DMS53 treated with DMSO at 0.1 percent for 48 hours (cell line): ENCODE measurements at regions not wholly inside any gene's neighbourhood (a gene's known extent, or its start where the extent isn't known, plus 50 kb on each side); places are given as distances from the start of the nearest gene placed in this dataset.

Experiments
- DNase-seq: peaks from one replicate; lab custom pipeline; 2025; ENCODE audit not compliant: unreplicated experiment; lab: John Stamatoyannopoulos, UW

DNA sequence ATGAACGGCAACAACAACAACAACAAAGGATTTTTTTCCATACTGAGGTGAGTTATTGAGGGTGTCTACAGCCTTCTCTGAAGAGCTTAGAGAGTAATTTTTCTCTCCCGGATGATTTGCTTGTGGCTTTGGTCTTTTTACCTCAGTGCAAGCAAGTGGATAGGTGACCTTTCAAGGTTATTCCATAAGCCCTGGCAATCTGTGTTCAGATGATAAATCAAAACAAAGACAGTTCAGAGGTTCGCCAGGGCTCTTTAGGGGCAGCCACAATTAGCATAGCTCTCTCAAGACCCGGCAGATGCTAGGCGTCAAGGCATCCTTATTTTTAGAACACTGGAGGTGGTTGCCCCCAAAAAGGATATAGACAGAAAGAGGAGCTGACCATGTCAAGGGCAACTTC lies 417.9 kb upstream of the C9orf72 start:
- DNase-seq: no peak

DNA sequence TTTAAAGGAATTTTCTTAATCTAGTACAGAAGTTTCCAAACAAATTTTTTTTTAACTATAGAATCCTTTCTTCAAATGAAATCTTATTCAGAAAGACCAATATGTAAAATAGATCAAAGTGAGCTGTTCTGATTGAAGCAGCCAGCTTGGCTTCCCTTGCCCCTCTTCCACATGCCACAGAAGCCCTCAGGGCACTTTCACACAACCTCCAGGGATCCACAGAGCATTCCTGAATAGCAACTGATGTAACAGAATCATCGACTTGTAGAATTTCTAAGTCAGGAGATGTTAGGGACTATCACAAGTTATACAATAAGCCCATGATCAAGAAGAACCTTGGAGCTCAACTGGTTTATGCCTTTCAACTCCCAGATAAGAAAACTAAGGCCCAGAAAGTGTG lies 427.8 kb upstream of the C9orf72 start:
- no peak for DNase-seq

DNA sequence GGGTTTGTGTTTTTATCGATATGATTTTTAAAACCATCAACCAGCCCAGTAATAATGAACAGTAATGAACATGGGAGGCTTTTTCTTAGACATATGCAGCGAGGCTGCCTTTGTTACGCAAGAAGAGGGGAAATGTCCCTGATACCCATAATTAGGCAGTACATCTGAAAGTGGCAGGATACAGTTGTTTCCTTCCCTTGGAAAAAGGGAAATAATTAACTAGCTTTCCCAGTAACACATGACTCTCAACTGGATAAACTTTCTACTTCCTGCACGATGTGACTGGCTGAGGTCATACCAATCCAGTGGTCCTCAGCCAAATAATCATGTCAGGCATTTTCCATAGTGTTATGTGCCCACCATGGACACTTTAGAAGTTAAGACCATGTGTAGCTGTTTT lies 431.6 kb upstream of the C9orf72 start:
- DNase-seq: no peak

DNA sequence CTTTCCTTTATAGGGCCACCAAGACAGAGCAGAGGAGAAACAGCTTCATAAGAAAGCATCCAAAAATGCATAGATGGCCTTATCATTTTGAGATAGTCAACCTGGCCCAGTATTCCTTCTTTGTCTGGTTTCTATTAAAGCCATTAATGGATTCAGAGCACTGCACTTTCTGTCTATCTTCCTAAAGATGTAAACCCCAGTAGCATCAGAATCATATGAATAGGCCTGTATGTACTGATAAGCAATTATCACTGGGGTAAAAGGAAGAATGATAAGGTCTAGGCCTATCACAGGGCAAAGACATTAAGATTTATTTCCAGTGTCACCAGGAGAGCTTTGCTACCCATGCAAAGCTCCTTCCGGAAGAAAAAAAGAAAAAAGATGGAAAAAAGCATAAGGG lies 432.5 kb upstream of the C9orf72 start:
- no peak for DNase-seq

DNA sequence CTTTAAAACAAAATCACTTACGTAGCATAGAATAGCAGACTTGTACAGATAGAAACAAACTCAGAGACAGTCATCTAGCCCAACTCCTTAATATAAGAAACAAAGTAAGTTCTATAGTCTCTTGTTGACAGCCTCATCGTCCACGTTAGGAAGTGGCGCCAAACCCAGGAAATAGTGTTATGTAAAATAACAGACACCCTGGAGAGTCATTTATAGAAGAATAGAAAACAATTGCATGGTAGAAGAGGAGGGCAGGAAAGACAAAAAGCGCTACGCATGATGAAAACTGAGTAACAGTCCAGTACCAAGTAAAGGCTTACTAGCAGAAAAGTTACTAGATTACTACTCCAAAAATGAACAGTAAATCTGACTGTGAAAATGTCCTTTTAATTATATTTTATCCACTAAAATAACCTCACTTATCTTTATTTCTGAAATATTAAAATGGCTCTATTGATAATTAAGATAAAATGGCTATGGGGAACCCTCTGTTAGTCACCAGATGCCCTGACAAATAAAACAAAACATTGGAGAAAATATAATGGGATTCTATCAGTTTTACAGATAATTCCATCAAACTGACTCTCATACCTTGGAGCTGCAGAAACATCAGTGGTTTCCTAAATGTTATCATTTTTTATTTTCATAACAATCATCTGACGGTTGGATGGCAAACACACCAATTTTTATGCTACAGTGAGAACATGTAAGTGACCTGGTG lies 434.0 kb upstream of the C9orf72 start:
- DNase-seq: no peak

DNA sequence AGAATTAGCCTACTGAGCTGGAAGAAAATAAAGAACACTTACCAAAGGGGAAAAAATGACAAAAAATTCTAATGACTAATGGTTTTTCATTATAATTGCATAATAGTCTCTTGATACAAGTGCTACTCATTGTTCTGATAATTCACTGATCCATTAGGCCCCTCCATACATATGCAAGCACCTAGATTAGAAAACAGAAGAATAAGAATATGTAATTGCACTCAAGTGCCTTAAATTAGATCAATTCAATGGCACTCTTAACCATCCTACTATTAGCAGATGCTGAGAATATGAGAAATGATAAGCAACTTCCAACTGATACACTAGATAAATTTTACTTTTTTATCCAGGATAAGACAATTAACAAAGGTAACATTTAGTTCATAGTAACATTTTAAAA lies 440.9 kb upstream of the C9orf72 start:
- no peak for DNase-seq

DNA sequence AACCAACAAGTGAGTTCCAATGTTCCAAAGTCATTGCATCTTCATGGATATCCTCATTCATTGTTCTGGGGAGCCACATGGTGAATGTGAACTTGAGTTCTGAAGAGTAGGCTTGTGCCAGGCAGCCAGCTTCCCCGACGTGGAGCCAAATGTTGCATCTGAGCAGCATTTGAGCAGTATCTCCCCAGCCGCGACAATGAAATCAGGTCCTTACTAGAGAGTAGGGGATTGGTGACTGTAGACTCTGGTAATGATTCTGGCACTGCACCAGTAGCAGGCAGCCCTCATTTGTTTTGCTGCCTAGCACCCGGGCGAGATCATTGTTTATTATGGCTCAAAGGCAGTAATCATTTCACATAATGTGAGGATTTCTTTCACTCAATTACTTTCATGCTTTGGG lies 451.4 kb upstream of the C9orf72 start:
- no peak for DNase-seq

DNA sequence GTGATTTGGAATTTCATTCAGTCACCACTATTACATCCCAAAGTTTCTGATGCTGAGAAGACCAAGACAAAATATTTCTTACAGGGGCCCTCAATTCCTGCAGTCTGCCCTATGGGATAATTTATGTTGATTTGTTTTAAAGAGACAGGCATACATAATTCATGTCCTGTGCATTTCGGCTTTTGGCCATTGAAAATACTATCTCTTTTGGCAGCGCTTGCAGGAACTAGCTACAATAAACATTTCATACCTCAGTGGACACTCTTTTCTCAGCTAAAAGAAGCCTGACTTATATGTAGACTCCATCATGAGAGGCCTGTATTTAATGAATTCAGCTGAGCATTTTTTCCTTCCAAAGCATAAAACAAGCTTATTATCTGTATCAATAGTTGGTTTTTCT lies 451.9 kb upstream of the C9orf72 start:
- no peak for DNase-seq

DNA sequence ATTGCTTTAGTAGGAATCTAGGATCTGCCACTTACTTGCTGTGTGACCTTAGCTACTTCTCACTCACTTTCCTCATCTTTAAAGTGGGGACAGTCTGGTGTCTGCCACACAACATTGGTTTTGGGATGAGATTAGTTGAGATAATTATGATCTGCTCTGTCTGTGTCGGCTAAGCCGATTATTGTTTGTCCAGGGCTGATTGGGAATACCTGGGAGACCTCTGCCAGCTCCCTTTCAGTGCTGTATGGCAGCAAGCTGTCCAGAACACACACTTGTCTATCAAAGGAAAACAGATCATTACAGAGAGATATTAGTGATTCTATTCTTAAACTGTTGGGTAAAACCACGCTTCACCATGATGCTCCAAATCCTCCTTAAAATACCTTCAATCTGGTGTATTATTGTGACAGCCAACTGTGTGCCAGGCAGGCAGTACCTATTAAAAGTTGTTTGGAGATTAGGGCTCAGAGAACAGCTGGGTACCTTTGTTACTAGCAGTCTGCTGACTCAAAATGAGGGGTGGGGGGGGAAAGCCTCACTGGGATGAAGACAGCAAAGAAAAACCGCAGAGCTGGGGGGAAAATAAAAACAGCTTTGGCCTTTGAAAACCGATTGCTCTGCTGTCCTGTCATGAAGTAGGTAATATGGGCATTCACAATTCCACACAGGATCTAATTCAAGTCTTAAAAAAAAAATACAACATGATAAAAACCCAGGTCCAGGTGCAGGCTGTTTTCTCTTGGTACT lies 458.4 kb upstream of the C9orf72 start:
- DNase-seq: no peak

DNA sequence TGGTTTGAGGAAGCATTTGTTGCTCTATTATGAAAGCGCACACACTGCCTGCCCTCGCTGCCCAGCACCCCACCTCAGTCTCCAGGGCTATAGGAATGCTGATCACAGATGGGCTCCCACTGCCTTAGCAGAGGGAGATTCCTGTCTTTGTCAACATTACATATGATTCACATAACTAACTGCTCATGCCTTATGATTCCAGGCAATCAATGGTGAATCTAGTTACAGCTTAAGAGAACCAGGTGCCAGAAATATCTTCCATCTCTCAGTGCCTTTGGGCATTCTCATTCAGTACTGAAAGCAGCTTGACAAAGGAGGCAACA lies 458.9 kb upstream of the C9orf72 start:
- DNase-seq: no peak

DNA sequence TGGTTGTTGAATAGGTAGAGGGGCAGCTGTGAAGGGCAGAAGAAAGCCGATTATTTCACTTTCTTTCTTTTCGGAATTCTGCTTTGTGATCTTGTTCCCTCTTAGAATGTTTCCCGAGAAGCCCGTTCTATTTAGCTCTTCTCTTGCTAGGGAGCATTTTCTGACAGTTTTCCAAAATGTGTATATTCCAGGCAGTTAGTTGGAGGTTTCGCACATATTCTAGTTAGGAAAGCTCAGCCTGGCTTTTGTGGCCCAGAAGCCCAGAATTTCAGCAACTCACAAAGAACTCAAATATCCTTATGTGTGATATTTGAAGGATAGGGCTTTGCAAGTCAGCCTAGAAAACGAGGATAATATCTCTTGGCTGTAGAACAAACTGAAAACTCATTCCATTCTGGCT lies 461.0 kb upstream of the C9orf72 start:
- DNase-seq: no peak

DNA sequence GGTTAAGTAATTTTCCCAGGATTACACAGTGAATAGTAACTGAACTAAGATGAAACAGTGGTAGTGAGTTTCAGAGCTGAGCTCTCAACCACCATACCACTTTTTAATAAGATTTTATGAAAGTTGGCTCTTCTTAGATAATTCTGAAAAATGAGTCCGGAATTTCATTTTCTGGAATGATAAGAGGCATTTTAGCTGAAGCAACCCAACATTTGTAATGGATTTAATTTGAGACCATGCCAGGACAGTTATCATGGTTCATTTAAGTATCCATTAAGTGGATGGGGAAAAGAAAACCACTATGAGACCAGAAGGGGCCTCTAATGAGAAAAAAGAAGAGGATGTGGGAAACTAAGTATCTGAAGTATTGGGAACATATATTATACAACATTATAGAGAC lies 464.7 kb upstream of the C9orf72 start:
- no peak for DNase-seq

DNA sequence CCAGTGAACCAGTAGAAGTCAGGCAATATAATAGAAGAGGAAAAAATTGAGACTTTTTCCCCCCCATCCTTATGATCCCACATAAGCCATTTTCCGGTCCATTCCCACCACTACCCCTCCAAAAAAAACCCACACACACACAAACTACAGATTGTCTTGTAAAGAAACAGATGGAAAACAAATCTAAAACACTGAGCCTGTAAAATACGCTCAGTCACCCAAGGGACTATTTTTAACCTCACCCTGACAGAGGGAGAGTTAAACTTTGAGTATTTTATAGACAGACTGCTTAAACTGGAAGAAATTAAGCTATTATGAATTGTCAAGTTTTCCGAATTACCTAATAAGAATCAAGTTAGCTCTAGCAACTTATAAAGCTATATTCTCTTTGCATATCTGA lies 471.8 kb upstream of the C9orf72 start:
- no peak for DNase-seq

DNA sequence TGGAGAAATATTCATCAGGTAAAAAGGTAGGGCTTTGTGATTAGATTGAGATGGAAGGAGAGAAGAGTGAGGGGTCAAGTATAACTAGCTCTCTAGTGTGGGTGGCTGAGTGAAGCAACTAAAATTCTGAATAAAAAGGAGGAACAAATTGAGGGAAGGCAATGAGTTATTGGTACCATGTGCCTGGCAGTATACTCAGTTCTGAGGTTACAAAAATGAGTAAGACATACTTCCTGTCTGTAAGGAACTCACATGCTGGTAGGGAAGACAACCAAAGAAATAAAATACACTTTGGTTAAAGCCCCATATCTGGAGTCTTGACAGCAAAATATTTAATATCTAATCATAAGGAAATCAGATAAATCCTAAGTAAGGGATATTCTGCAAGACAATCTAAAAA lies 476.8 kb upstream of the C9orf72 start:
- DNase-seq: no peak

DNA sequence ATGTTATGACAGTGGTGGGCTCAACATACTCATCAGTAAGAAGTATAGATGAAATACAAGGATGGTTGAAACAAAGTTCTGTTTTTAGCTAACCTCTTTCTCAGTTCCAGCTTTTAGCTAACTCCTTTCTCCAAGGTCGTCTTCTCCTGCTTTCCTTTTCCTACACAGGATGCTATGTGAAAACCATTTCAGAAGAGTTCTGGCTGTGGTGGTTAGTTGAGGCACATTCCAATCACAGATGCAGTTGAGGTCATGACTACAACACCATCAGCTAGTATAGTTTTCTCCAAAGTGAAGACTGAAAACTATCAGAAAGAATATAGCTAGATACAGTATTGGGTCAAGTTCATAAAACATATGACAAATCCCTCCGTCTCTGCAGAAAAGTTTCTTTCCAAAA lies 477.7 kb upstream of the C9orf72 start:
- DNase-seq: no peak

DNA sequence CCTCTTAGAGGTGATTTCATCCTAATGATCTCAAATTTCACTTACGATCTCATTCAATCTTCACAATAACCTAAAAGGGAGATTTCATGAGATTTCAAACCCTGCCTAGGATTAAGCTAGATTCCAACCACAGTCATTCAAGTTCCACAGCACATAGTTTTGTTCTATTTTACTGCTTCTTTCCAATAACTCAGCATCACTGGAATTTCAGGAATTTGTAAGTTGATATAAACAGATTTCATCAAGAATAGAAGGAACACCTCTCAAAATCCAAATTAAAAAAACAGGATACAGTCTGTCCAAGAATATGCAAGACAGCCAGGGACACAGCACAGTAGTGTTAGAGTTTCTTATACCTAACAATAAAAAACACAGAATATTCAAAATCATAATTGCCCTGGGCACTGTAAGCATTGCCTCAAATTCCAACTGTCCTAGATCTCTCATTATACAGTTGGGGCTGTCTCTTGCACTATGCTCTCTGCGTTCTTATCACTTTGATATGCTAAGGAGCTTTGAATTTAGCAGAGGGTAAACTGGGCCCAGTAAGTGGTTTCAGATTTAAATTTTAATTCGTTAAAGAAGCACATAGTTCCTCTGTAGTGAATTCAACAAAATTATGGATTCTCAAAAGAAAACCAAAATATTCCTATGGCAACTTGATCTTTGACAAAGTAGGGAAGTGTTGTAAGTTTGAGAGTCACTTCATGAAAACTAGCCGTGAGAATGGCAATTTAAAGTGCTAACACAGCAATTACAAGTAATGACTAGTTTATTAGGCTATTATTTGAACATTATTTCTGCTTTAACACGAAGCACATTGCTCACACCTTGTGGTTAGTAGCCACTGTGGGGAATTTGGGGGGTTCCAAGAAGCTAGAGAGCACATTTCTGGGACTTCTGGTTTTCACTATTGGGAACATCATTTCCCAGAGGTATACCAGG lies 478.6 kb upstream of the C9orf72 start:
- DNase-seq: no peak

DNA sequence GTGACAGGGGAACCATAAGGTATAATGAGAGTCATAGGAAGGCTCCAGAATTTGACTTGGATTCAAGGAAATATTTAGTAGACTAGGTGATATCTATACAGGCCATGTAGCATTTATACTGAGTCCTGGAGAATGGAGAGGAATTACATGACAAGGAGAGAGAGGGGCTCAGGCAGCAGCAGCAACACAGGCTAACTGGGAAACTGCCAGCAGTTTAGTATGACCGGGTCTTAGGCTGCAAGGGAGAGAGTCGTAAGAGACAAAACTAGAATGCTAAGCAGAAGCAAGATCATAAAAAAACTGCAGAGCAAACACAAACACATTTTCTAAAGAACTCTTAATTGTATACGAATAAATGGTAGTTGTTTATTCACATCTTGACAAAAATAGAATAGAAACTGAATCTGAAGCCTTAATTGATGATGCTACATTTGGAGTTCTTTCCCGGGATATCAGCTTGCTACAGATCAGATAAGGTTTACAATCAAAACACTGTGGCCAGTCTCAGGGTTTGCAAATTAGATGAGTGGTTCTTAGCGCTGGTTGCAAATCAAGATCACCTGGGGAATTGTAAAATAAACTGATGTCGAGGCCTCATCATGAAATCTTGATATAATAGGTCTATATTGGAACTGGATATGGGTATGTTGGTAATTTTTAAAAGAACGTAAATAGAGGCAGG lies 480.0 kb upstream of the C9orf72 start:
- DNase-seq: no peak

DNA sequence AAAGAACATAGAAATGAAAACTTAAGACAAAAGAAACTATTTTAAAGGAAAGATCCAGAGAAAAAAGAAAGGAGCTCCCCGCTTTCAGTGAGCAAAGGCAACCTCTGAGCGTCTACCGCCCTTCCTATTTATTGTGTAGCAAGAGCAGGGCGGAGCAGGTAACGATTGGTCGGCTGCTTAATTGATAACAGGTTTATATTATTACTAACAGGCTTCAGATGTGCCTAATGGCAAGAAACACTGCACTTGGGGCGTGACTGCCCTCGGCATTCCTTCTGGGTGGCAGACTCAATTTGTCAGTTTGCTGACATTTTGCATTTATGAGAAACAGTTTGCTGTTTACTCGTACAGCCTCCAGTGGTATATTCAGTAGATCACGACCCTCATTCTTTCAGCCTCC lies 482.7 kb upstream of the C9orf72 start:
- no peak for DNase-seq

DNA sequence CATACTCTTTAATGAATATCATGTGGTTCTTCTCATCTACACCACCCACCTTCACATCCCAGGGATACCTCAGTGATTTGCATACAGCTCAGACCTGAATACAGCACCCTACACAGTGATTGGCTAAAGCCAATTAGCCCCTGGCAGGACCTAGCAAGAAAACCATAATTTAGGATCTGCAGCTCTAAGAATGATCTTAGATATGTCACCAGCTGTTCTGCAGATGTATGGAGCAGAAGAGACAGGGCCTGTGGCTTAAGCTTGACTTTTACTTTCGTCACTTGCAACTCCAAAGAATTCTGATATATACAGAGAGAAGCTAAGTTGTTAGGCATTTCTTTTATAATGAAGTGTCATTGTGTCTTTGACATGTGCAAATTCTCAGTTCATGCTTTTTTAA lies 483.2 kb upstream of the C9orf72 start:
- no peak for DNase-seq

DNA sequence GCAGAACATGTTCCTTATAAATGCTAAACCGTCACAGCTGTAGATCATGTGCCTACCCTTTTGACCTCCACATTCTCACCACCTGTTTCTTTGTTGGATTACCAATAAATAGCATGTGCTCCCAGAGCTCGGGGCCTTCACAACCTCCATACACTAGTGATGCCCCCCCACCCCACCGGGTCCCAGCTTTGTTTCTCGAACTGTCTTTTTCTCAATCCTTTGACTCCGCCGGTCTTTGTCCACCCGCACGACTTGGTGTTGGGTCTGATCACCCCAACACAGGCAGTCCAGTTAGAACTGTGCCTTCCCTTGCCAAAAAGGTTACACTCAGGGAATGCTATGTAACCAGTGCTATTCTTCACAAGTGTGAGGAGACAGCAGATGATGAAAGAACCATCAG lies 485.9 kb upstream of the C9orf72 start:
- no peak for DNase-seq

DNA sequence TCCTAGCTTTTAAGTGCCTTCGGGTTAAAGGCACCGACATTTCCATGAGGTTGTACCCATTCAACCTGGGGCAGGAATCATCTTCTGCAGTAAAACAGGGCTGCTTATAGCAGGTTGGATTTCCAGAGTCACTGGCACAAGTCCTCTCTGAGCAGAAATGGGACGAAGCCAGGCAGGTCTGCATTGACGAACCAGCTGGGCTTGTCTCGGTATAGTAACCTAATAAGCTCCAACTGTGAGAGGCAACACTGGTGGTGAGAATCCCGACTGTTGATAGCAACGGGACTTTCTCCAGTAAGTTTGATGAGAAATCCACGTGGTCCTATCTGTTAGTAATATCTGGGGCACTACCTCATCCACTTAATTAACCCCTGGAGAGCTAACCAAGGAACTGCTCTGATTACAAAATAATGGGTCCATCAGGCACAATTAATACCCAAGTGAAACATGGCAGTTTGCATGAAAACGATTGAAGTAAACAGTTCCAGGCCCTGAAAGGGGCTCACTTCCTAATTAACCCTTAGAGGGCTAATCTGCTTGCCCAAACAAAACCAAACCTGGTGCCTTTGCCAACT lies 491.0 kb upstream of the C9orf72 start:
- no peak for DNase-seq
